ENCODE measurements at regions not wholly inside any gene's neighbourhood (a gene's known extent, or its start where the extent isn't known, plus 50 kb on each side); places are given as distances from the start of the nearest gene placed in this dataset.

GRCh38 chr1:170305777-170306512 is 160.2 kb downstream of the NTMT2 start:
- TF ChIP-seq POLR2A (IDR thresholded peaks at IDR 0.05; ENCODE audit: low read length), result no peak
- TF ChIP-seq GATA1 (IDR thresholded peaks at IDR 0.05; ENCODE audit: low read depth, low read length), result no peak

All from erythroblast (primary cell).